Mesothelial cell of epicardium (in vitro differentiated cells): ENCODE measurements at regions not wholly inside any gene's neighbourhood (a gene's known extent, or its start where the extent isn't known, plus 50 kb on each side); places are given as distances from the start of the nearest gene placed in this dataset.

Source experiments
- DNase-seq, 2 experiments: peaks; one replicate each; pipeline ENCODE4 v3.0.0; 2021; ENCODE audit warnings: low spot score in 2 of 2; ENCODE audit not compliant: unreplicated experiment in 2 of 2
- H3K27ac Mint-ChIP-seq: 2 replicates; pipeline ENCODE4 v1.8.0; 2021; ENCODE audit warnings: mixed read lengths
- H3K27me3 Mint-ChIP-seq: 2 replicates; pipeline ENCODE4 v1.8.0; 2021; ENCODE audit warnings: low read depth, mixed read lengths
- H3K36me3 Mint-ChIP-seq: 2 replicates; pipeline ENCODE4 v1.8.0; 2021; ENCODE audit warnings: mixed read lengths
- H3K4me1 Mint-ChIP-seq: 2 replicates; pipeline ENCODE4 v1.8.0; 2021; ENCODE audit warnings: mixed read lengths
- H3K4me3 Mint-ChIP-seq: 2 replicates; pipeline ENCODE4 v1.8.0; 2021; ENCODE audit warnings: mild to moderate bottlenecking, moderate library complexity, mixed read lengths
- H3K9me3 Mint-ChIP-seq: 2 replicates; pipeline ENCODE4 v1.8.0; 2021; ENCODE audit warnings: mixed read lengths
- TF ChIP-seq, protein P1 (sequence below): fragments of 200-600 bp; sonication (generic); IDR thresholded peaks from one replicate; pipeline ENCODE4 v1.5.0; 2021; ENCODE audit warnings: antibody characterized with exemption; ENCODE audit not compliant: unreplicated experiment

DNA sequence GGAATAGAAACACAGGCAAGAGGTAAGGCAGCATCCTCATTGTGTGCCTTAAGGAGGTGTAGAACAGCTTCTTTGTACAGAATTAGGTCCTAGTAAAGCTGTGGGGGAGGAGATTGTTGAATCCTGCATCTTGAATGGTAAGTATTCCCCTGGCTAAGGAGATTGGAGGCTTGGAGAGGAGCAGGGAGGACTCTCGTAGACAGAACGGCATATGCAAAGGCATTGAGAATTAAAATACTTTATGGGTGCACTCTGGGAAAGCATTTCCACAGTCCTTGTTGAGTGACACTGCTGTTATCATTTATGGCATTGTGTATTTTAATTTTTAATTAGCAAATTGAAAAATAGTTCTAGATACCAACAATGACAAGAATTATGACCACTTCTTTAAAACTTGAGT lies 66.5 kb upstream of the GPR149 start:
- TF ChIP-seq, protein P1, sequence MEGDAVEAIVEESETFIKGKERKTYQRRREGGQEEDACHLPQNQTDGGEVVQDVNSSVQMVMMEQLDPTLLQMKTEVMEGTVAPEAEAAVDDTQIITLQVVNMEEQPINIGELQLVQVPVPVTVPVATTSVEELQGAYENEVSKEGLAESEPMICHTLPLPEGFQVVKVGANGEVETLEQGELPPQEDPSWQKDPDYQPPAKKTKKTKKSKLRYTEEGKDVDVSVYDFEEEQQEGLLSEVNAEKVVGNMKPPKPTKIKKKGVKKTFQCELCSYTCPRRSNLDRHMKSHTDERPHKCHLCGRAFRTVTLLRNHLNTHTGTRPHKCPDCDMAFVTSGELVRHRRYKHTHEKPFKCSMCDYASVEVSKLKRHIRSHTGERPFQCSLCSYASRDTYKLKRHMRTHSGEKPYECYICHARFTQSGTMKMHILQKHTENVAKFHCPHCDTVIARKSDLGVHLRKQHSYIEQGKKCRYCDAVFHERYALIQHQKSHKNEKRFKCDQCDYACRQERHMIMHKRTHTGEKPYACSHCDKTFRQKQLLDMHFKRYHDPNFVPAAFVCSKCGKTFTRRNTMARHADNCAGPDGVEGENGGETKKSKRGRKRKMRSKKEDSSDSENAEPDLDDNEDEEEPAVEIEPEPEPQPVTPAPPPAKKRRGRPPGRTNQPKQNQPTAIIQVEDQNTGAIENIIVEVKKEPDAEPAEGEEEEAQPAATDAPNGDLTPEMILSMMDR = no peak
- H3K27me3 Mint-ChIP-seq = no peaks in the 10 kb centered on the region
- no peaks in the 10 kb centered on the region for H3K36me3 Mint-ChIP-seq
- no peaks in the 10 kb centered on the region for H3K9me3 Mint-ChIP-seq
- no peaks in the 10 kb centered on the region for H3K4me1 Mint-ChIP-seq
- H3K27ac Mint-ChIP-seq = no peak overlapping the region
- no peak overlapping the region for H3K4me3 Mint-ChIP-seq
- DNase-seq = no peak

DNA sequence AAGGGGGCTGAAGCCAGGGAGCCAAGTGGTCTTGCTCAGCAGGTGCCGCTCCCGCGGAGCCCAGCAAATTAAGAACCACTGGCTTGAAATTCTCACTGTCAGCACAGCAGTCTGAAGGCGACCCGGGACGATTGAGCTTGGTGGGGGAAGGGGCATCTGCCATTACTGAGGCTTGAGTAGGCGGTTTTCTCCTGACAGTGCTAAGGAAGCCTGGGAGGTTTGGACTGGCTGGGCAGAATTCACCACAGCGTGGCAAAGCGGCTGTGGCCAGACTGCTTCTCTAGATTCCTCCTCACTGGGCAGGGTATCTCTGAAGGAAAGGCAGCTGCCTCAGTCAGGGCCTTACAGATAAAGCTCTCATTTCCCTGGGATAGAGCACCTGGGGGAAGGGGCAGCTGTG lies 57.0 kb upstream of the GPR149 start:
- Mint-ChIP-seq H3K4me1 (no peaks in the 10 kb centered on the region), H3K27me3 (no peaks in the 10 kb centered on the region), H3K4me3 (no peak overlapping the region), H3K27ac (no peak overlapping the region), H3K9me3 (peaks cover 5% of the 10 kb centered on the region), H3K36me3 (no peaks in the 10 kb centered on the region)
- TF ChIP-seq, protein P1 = no peak
- DNase-seq = no peak

DNA sequence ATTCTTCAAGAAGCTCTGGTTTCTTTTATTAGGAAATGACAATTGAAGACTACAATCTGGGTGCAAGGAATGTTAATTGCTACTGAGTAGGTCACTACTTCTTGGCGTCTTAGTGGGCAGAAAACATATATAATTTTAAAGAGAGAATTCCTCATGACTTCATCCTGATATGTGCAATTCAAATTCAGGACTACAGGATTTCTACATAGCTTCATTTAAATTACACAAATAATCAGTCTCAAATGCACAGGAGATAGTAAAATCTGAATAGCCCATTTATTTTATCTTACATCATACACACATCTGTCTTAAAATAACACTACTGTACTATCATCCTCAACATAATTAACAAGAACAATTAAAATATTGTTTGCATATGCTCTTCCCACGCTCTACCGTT lies 52.5 kb upstream of the GPR149 start:
- no peaks in the 10 kb centered on the region for H3K27me3 Mint-ChIP-seq
- H3K27ac Mint-ChIP-seq = no peak overlapping the region
- no peaks in the 10 kb centered on the region for H3K36me3 Mint-ChIP-seq
- no peak for DNase-seq
- no peaks in the 10 kb centered on the region for H3K9me3 Mint-ChIP-seq
- TF ChIP-seq, protein P1 = no peak
- H3K4me1 Mint-ChIP-seq = no peaks in the 10 kb centered on the region
- no peak overlapping the region for H3K4me3 Mint-ChIP-seq

DNA sequence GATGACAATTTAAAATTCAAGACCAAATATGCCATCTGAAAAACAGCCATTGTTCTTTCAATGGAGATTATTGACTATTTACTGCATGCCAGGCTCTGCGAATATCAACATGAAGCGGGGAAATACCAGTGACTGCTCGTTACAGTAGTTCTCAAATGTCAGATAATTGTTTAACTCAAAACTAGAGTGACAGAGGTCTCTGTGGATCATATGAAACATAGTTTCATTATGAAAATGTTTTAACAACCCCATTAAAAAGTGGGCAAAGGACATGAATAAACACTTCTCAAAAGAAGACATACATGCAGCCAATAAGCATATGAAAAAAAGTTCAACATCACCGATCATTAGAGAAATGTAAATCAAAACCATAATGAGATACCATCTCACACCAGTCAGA lies 50.0 kb upstream of the GPR149 start:
- H3K9me3 Mint-ChIP-seq = peaks cover 2% of the 10 kb centered on the region
- DNase-seq = no peak
- TF ChIP-seq, protein P1 = no peak
- H3K27me3 Mint-ChIP-seq = no peaks in the 10 kb centered on the region
- no peaks in the 10 kb centered on the region for H3K4me1 Mint-ChIP-seq
- no peak overlapping the region for H3K4me3 Mint-ChIP-seq
- H3K36me3 Mint-ChIP-seq = no peaks in the 10 kb centered on the region
- no peak overlapping the region for H3K27ac Mint-ChIP-seq
